ENCODE measurements at regions not wholly inside any gene's neighbourhood (a gene's known extent, or its start where the extent isn't known, plus 50 kb on each side); places are given as distances from the start of the nearest gene placed in this dataset.

- Histone ChIP-seq H3K9me3 (ENCODE audit: control insufficient read depth, low read depth, low read length) (no peaks in the 10 kb centered on the region), H3K4me3 (ENCODE audit: low read length) (no peak overlapping the region), H3K36me3 (ENCODE audit: control insufficient read depth, low read depth, low read length) (no peaks in the 10 kb centered on the region), H3K4me1 (ENCODE audit: control insufficient read depth, low read depth, low read length) (no peaks in the 10 kb centered on the region), H3K27me3 (ENCODE audit: control insufficient read depth, insufficient read depth, low read length) (no peaks in the 10 kb centered on the region), H3K27ac (ENCODE audit: low read length) (no peak overlapping the region), H3K9ac (ENCODE audit: low read length) (no peak overlapping the region)
These were observed 499.2 kb downstream of the OMA1 start for GRCh38 chr1:58047265-58047858.

- no peaks in the 10 kb centered on the region for H3K9me3 ChIP-seq (ENCODE audit: control insufficient read depth, low read depth, low read length)
- no peaks in the 10 kb centered on the region for H3K27me3 ChIP-seq (ENCODE audit: control insufficient read depth, insufficient read depth, low read length)
- H3K9ac ChIP-seq (ENCODE audit: low read length), result no peak overlapping the region
- H3K27ac ChIP-seq (ENCODE audit: low read length), result no peak overlapping the region
- no peak overlapping the region for H3K4me3 ChIP-seq (ENCODE audit: low read length)
- H3K4me1 ChIP-seq (ENCODE audit: control insufficient read depth, low read depth, low read length), result no peaks in the 10 kb centered on the region
- H3K36me3 ChIP-seq (ENCODE audit: control insufficient read depth, low read depth, low read length), result no peaks in the 10 kb centered on the region
These were observed 501.3 kb downstream of the OMA1 start for GRCh38 chr1:58045094-58045705.

- H3K9me3 ChIP-seq (ENCODE audit: control insufficient read depth, low read depth, low read length), result no peaks in the 10 kb centered on the region
- H3K9ac ChIP-seq (ENCODE audit: low read length), result no peak overlapping the region
- no peaks in the 10 kb centered on the region for H3K36me3 ChIP-seq (ENCODE audit: control insufficient read depth, low read depth, low read length)
- H3K4me3 ChIP-seq (ENCODE audit: low read length), result no peak overlapping the region
- no peak overlapping the region for H3K27ac ChIP-seq (ENCODE audit: low read length)
- no peaks in the 10 kb centered on the region for H3K4me1 ChIP-seq (ENCODE audit: control insufficient read depth, low read depth, low read length)
- H3K27me3 ChIP-seq (ENCODE audit: control insufficient read depth, insufficient read depth, low read length), result no peaks in the 10 kb centered on the region
These were observed 504.9 kb downstream of the OMA1 start for GRCh38 chr1:58041621-58042020.

GRCh38 chr1:58038574-58038973 lies 508.0 kb downstream of the OMA1 start:
- Histone ChIP-seq H3K4me3 (ENCODE audit: low read length) (no peak overlapping the region), H3K9ac (ENCODE audit: low read length) (no peak overlapping the region), H3K36me3 (ENCODE audit: control insufficient read depth, low read depth, low read length) (no peaks in the 10 kb centered on the region), H3K27me3 (ENCODE audit: control insufficient read depth, insufficient read depth, low read length) (no peaks in the 10 kb centered on the region), H3K27ac (ENCODE audit: low read length) (no peak overlapping the region), H3K4me1 (ENCODE audit: control insufficient read depth, low read depth, low read length) (peaks cover 8% of the 10 kb centered on the region), H3K9me3 (ENCODE audit: control insufficient read depth, low read depth, low read length) (no peaks in the 10 kb centered on the region)

DNA sequence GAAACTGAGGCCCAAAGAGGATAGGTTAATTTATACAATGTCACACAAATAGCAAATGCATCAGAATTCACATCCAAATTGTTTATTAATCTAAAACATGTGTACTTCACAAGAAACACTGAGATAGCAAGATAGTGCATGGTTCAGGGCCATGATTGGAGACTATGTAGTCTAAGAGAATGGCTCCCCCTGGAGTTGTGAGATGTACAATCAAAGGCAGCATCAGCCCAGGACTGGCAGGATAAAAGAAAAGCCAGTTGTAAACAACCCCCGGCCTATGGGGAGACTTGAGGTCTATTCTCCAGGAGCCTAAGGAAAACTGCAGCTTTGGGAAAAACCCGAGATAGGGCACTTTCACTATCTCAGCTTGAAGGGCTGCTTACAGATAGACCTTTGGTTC lies 511.0 kb downstream of the OMA1 start:
- H3K9ac ChIP-seq (ENCODE audit: low read length), result no peak overlapping the region
- no peak overlapping the region for H3K4me3 ChIP-seq (ENCODE audit: low read length)
- no peak overlapping the region for H3K27ac ChIP-seq (ENCODE audit: low read length)
- no peaks in the 10 kb centered on the region for H3K36me3 ChIP-seq (ENCODE audit: control insufficient read depth, low read depth, low read length)
- no peaks in the 10 kb centered on the region for H3K27me3 ChIP-seq (ENCODE audit: control insufficient read depth, insufficient read depth, low read length)
- H3K9me3 ChIP-seq (ENCODE audit: control insufficient read depth, low read depth, low read length), result no peaks in the 10 kb centered on the region
- peaks cover 37% of the 10 kb centered on the region for H3K4me1 ChIP-seq (ENCODE audit: control insufficient read depth, low read depth, low read length)

DNA sequence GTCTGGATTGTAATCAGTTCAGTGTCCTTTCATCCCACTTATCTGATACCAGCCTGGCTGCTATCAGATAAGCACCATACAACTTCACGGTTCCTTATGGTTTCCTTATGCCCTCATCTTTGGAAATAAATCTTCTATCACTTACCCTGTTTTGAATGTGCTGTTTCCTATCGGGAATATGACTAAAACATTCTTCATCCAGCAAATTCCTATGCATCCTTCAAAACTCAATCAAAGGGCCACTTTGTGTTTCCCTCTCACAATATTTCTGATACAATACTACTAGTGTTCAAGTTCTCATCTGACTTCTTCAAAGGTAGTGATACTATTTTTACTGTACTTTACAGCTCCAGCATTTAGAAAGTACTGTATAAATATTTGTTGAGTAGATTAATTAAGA lies 513.2 kb downstream of the OMA1 start:
- H3K9ac ChIP-seq (ENCODE audit: low read length), result no peak overlapping the region
- H3K27ac ChIP-seq (ENCODE audit: low read length), result peak overlapping the region; percentile 17
- H3K9me3 ChIP-seq (ENCODE audit: control insufficient read depth, low read depth, low read length), result no peaks in the 10 kb centered on the region
- no peaks in the 10 kb centered on the region for H3K27me3 ChIP-seq (ENCODE audit: control insufficient read depth, insufficient read depth, low read length)
- H3K36me3 ChIP-seq (ENCODE audit: control insufficient read depth, low read depth, low read length), result no peaks in the 10 kb centered on the region
- peaks cover 50% of the 10 kb centered on the region for H3K4me1 ChIP-seq (ENCODE audit: control insufficient read depth, low read depth, low read length)
- no peak overlapping the region for H3K4me3 ChIP-seq (ENCODE audit: low read length)

GRCh38 chr1:58032611-58033073 lies 513.9 kb downstream of the OMA1 start:
- no peak overlapping the region for H3K9ac ChIP-seq (ENCODE audit: low read length)

GRCh38 chr1:58031416-58031815 lies 515.1 kb downstream of the OMA1 start:
- Histone ChIP-seq H3K36me3 (ENCODE audit: control insufficient read depth, low read depth, low read length) (no peaks in the 10 kb centered on the region), H3K4me1 (ENCODE audit: control insufficient read depth, low read depth, low read length) (peaks cover 50% of the 10 kb centered on the region), H3K27me3 (ENCODE audit: control insufficient read depth, insufficient read depth, low read length) (no peaks in the 10 kb centered on the region), H3K4me3 (ENCODE audit: low read length) (peak overlapping the region; percentile 32), H3K27ac (ENCODE audit: low read length) (no peak overlapping the region), H3K9me3 (ENCODE audit: control insufficient read depth, low read depth, low read length) (no peaks in the 10 kb centered on the region), H3K9ac (ENCODE audit: low read length) (no peak overlapping the region)

More at GRCh38 chr1:58032611-58033073, 513.9 kb downstream of the OMA1 start:
- no peak overlapping the region for H3K4me3 ChIP-seq (ENCODE audit: low read length)
- peaks cover 50% of the 10 kb centered on the region for H3K4me1 ChIP-seq (ENCODE audit: control insufficient read depth, low read depth, low read length)
- no peak overlapping the region for H3K27ac ChIP-seq (ENCODE audit: low read length)
- H3K9me3 ChIP-seq (ENCODE audit: control insufficient read depth, low read depth, low read length), result no peaks in the 10 kb centered on the region
- H3K36me3 ChIP-seq (ENCODE audit: control insufficient read depth, low read depth, low read length), result no peaks in the 10 kb centered on the region
- no peaks in the 10 kb centered on the region for H3K27me3 ChIP-seq (ENCODE audit: control insufficient read depth, insufficient read depth, low read length)

GRCh38 chr1:58030456-58030855 lies 516.1 kb downstream of the OMA1 start:
- Histone ChIP-seq H3K27ac (ENCODE audit: low read length) (no peak overlapping the region), H3K36me3 (ENCODE audit: control insufficient read depth, low read depth, low read length) (no peaks in the 10 kb centered on the region), H3K9me3 (ENCODE audit: control insufficient read depth, low read depth, low read length) (no peaks in the 10 kb centered on the region), H3K4me3 (ENCODE audit: low read length) (peak overlapping the region; percentile 0), H3K27me3 (ENCODE audit: control insufficient read depth, insufficient read depth, low read length) (no peaks in the 10 kb centered on the region), H3K9ac (ENCODE audit: low read length) (no peak overlapping the region), H3K4me1 (ENCODE audit: control insufficient read depth, low read depth, low read length) (peaks cover 50% of the 10 kb centered on the region)

DNA sequence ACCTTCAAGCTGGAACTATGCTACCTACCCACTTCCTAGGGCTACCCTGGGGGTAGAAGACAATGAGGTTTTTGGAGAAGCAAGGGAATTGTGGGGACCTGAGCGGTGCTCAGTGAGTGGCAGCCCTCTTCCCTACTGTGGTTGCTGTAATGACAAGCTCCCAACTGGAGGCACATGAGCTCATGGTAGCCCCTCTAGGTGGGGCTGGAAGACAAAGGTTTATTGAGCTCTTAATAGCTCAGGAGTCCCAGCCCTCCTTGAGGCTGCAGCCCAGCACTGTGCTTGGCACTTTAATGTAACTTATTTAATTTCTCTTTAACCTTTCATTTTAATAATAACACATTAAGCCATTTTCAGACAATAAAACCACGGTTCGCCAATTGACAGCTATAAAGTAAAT lies 528.9 kb downstream of the OMA1 start:
- no peak overlapping the region for H3K4me3 ChIP-seq (ENCODE audit: low read length)
- H3K9me3 ChIP-seq (ENCODE audit: control insufficient read depth, low read depth, low read length), result no peaks in the 10 kb centered on the region
- H3K27ac ChIP-seq (ENCODE audit: low read length), result no peak overlapping the region
- H3K9ac ChIP-seq (ENCODE audit: low read length), result no peak overlapping the region
- H3K36me3 ChIP-seq (ENCODE audit: control insufficient read depth, low read depth, low read length), result no peaks in the 10 kb centered on the region
- H3K27me3 ChIP-seq (ENCODE audit: control insufficient read depth, insufficient read depth, low read length), result no peaks in the 10 kb centered on the region
- peaks cover 11% of the 10 kb centered on the region for H3K4me1 ChIP-seq (ENCODE audit: control insufficient read depth, low read depth, low read length)

DNA sequence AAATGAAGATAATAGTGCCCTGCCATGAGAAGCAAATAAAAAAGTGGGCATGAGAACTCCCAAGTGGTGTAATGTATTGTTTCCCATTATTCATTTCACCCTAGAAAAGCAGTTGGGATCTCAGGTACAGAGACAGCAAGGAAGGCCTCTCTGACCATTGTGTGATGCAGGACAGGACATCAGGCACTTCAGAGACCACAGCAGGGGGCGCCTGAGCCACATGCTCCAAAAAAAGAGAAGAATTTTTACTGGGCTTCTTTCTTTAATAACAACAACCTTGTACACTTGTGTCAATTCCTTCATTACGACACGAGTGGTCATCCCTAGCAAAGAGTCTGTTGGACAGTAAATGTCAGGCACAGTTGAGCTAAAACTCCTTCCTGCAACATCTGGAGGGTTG lies 533.3 kb downstream of the OMA1 start:
- H3K27ac ChIP-seq (ENCODE audit: low read length), result no peak overlapping the region
- no peaks in the 10 kb centered on the region for H3K27me3 ChIP-seq (ENCODE audit: control insufficient read depth, insufficient read depth, low read length)
- H3K36me3 ChIP-seq (ENCODE audit: control insufficient read depth, low read depth, low read length), result no peaks in the 10 kb centered on the region
- no peak overlapping the region for H3K9ac ChIP-seq (ENCODE audit: low read length)
- H3K9me3 ChIP-seq (ENCODE audit: control insufficient read depth, low read depth, low read length), result no peaks in the 10 kb centered on the region
- H3K4me3 ChIP-seq (ENCODE audit: low read length), result no peak overlapping the region
- H3K4me1 ChIP-seq (ENCODE audit: control insufficient read depth, low read depth, low read length), result peaks cover 10% of the 10 kb centered on the region

GRCh38 chr1:58011978-58012377 lies 534.5 kb downstream of the OMA1 start:
- Histone ChIP-seq H3K4me3 (ENCODE audit: low read length) (no peak overlapping the region), H3K9me3 (ENCODE audit: control insufficient read depth, low read depth, low read length) (no peaks in the 10 kb centered on the region), H3K4me1 (ENCODE audit: control insufficient read depth, low read depth, low read length) (peaks cover 14% of the 10 kb centered on the region)

More at GRCh38 chr1:58011978-58012377, 534.5 kb downstream of the OMA1 start:
- H3K27me3 ChIP-seq (ENCODE audit: control insufficient read depth, insufficient read depth, low read length), result no peaks in the 10 kb centered on the region
- H3K27ac ChIP-seq (ENCODE audit: low read length), result no peak overlapping the region
- no peaks in the 10 kb centered on the region for H3K36me3 ChIP-seq (ENCODE audit: control insufficient read depth, low read depth, low read length)
- H3K9ac ChIP-seq (ENCODE audit: low read length), result no peak overlapping the region
